Large intestine (tissue), 3 donors: ENCODE measurements at regions not wholly inside any gene's neighbourhood (a gene's known extent, or its start where the extent isn't known, plus 50 kb on each side); places are given as distances from the start of the nearest gene placed in this dataset.

Experiments
- DNase-seq, 2 donors: peaks; one replicate each; pipeline versions ENCODE4 v3.0.0 to v3.0.0-alpha.2; 2013
- H3K27ac ChIP-seq: one replicate; pipeline ENCODE4 v1.5.1; 2013; ENCODE audit warnings: low read length
- H3K27me3 ChIP-seq: 2 replicates; pipeline ENCODE4 v1.6.1; 2013; ENCODE audit warnings: low read length; ENCODE audit not compliant: control insufficient read depth, insufficient read depth
- H3K36me3 ChIP-seq: 2 replicates; pipeline ENCODE4 v1.6.1; 2013; ENCODE audit warnings: low read length; ENCODE audit not compliant: control insufficient read depth, insufficient read depth
- H3K4me1 ChIP-seq: one replicate; pipeline ENCODE4 v1.6.1; 2013; ENCODE audit warnings: low read length; ENCODE audit not compliant: control insufficient read depth, insufficient read depth
- H3K4me3 ChIP-seq: one replicate; pipeline ENCODE4 v1.5.1; 2013; ENCODE audit warnings: low read length
- H3K9me3 ChIP-seq: one replicate; pipeline ENCODE4 v1.6.1; 2013; ENCODE audit warnings: mild to moderate bottlenecking, low read depth, low read length, moderate library complexity; ENCODE audit not compliant: control insufficient read depth
- WGBS: methylation state at CpG from one replicate; pipeline ENCODE4 v1.1.5; 2013; ENCODE audit warnings: low lambda C conversion rate; ENCODE audit not compliant: insufficient coverage; 5-methylcytosine and 5-hydroxymethylcytosine counted together

DNA sequence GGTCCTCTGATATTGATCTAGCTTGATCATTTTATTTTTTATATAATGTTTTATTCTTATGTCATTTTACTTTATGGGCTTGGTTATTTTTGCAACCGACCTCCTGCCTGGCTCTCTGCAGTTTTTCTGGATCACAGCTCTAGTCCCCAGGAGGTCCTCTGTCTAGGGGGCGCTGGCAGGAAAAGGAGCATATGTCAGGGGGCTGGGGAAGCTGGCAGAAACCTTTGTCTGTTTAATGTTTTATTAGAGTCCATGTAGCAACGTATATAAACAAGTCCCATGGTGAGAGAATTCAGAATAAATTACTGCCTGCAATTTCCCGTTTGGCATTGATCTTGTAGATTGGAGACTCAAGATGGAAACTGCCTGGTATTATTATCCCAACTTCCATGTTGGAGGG, 133.5 kb upstream of the ZBED5 start:
- no peak for DNase-seq
- H3K9me3 ChIP-seq = no peaks in the 10 kb centered on the region
- 100% methylated on average over 1 of the region's 4 CpGs for WGBS

GRCh38 chr11:10990637-10991193, 132.9 kb upstream of the ZBED5 start:
- peaks cover 6% of the 10 kb centered on the region for H3K4me1 ChIP-seq
- no peaks in the 10 kb centered on the region for H3K36me3 ChIP-seq
- no peaks in the 10 kb centered on the region for H3K9me3 ChIP-seq
- H3K27me3 ChIP-seq = no peaks in the 10 kb centered on the region
- H3K27ac ChIP-seq = peak overlapping the region; percentile 47
- H3K4me3 ChIP-seq = no peak overlapping the region
- DNase-seq = peak; percentile 37 to 54
- no CpG with 5 or more reads among the region's 3 CpGs for WGBS

More for the DNA sequence above, 133.5 kb upstream of the ZBED5 start:
- Histone ChIP-seq H3K27ac (peak overlapping the region; percentile 47), H3K4me3 (no peak overlapping the region), H3K27me3 (no peaks in the 10 kb centered on the region), H3K4me1 (peaks cover 6% of the 10 kb centered on the region), H3K36me3 (no peaks in the 10 kb centered on the region)

DNA sequence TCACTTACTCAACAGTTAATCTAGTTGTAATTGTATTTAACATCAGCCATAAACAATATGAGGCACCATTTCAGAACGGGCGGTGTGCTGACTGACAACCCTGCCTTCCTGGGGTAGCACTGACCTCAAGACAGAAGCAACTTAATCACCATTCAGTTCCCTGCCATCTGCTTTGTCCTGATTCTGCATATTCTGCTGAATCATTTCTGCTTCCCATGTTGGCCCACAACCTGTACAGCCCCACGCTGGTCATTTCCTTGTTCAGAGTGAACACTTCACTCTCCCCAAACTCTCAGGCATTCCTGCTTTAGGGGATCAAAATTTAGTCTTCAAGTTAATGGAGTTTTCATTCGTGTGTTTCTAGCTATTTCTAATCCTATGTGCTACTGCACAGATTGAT, 132.3 kb upstream of the ZBED5 start:
- H3K27ac ChIP-seq = peak overlapping the region; percentile 2
- H3K9me3 ChIP-seq = no peaks in the 10 kb centered on the region
- H3K4me3 ChIP-seq = no peak overlapping the region
- peaks cover 6% of the 10 kb centered on the region for H3K4me1 ChIP-seq
- no CpG with 5 or more reads among the region's 4 CpGs for WGBS
- no peaks in the 10 kb centered on the region for H3K36me3 ChIP-seq
- H3K27me3 ChIP-seq = no peaks in the 10 kb centered on the region
- DNase-seq = peak in 1 of 2 donors; percentile 5

DNA sequence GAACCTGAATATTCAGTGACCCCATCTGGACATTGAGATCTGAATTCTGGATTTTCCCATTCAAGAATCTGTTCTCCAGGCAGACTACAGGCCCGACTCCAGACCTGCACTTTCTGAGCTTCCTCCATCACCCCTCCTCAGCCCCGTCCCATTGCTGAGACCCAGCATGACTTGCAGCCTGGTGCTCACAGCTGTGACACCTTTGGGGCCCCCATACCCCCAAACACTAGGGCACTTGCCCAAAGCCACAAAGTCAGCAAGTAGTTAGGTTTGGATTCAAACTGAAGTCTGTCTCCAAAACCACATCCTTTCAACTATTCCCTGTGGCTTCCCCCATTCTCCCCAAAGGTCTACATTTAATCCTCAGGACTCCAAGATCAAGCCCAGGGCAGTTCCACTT, 128.2 kb upstream of the ZBED5 start:
- no CpG with 5 or more reads among the region's 2 CpGs for WGBS
- Histone ChIP-seq H3K27me3 (no peaks in the 10 kb centered on the region), H3K9me3 (no peaks in the 10 kb centered on the region), H3K4me3 (no peak overlapping the region), H3K36me3 (no peaks in the 10 kb centered on the region), H3K4me1 (peaks cover 1% of the 10 kb centered on the region), H3K27ac (no peak overlapping the region)
- no peak for DNase-seq

- Histone ChIP-seq H3K9me3 (peaks cover 4% of the 10 kb centered on the region), H3K4me3 (no peak overlapping the region), H3K27ac (no peak overlapping the region), H3K27me3 (no peaks in the 10 kb centered on the region), H3K4me1 (no peaks in the 10 kb centered on the region), H3K36me3 (no peaks in the 10 kb centered on the region)
- no peak for DNase-seq
- no CpG with 5 or more reads among the region's 5 CpGs for WGBS
These were observed 126.9 kb upstream of the ZBED5 start for GRCh38 chr11:10984742-10985141.

DNA sequence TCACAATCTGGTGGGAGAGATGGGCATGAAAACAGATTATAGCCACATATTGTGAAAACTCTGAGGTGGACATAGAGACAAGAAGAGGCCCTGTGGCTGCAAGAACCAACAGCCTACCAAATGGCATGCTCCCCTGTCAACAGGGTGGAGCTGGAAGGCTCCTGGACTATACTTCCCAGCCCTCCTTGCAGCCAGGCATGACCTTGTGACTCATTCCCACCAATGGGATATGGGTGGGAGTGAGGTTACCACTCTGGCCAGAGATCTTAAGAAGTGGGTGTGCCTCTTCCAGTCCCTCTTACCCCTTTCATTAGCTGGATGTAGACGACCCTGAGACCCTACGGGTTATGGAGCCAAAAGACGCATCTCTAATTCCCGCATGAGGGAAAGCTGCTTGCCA, 126.4 kb upstream of the ZBED5 start:
- DNase-seq = no peak
- H3K4me1 ChIP-seq = no peaks in the 10 kb centered on the region
- H3K4me3 ChIP-seq = no peak overlapping the region
- peaks cover 4% of the 10 kb centered on the region for H3K9me3 ChIP-seq
- H3K27me3 ChIP-seq = no peaks in the 10 kb centered on the region
- H3K36me3 ChIP-seq = no peaks in the 10 kb centered on the region
- H3K27ac ChIP-seq = no peak overlapping the region
- no CpG with 5 or more reads among the region's 4 CpGs for WGBS

DNA sequence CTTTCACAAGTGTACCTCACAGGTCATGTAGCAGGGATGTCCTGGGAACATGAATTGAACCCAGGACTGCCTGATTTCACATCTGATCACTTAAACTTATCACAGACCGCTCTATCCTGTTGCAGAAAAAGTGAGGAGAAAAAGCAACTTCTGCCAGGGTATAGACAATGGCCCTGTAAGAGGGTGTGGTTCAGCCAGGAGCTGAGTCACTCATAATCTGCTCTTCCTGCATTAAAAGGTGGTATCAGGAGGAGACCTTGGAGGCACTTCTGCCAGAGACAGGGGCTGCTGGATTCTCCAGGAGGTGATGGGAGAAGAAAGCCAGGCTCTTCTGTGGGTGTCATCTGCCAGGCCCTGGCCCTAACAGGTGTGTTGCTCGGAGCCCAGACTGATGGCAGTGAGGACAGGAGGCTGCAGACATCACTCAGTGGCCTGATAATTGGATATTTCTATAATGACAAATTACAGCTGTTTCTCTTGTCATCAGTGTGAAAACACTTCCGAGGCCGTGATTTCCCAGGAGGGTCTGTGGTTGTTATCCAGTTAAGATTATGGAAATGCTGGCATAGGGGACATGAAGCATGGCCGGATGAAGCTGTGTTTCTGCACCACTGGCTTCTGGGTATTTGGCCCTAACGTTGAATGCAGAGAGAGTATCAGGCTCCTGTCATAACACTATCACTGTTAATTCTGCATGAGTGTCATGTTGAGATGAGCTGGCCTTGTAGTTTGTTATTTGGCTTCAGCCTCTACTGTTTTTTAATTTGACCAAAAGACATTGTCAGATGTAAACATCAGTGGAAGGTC, 125.1 kb upstream of the ZBED5 start:
- no peak for DNase-seq
- Histone ChIP-seq H3K36me3 (no peaks in the 10 kb centered on the region), H3K4me3 (no peak overlapping the region), H3K27ac (no peak overlapping the region), H3K9me3 (peaks cover 4% of the 10 kb centered on the region), H3K27me3 (no peaks in the 10 kb centered on the region), H3K4me1 (no peaks in the 10 kb centered on the region)
- no CpG with 5 or more reads among the region's 6 CpGs for WGBS

- peaks cover 9% of the 10 kb centered on the region for H3K4me1 ChIP-seq
- WGBS = 92% methylated on average over 2 of the region's 3 CpGs
These were observed 121.7 kb upstream of the ZBED5 start for GRCh38 chr11:10979529-10979928.

GRCh38 chr11:10978198-10978597, 120.3 kb upstream of the ZBED5 start:
- 100% methylated on average over 1 of the region's 1 CpG for WGBS
- peaks cover 4% of the 10 kb centered on the region for H3K9me3 ChIP-seq
- H3K4me1 ChIP-seq = peaks cover 9% of the 10 kb centered on the region
- no peak overlapping the region for H3K4me3 ChIP-seq
- no peak overlapping the region for H3K27ac ChIP-seq
- DNase-seq = no peak
- H3K36me3 ChIP-seq = no peaks in the 10 kb centered on the region
- H3K27me3 ChIP-seq = no peaks in the 10 kb centered on the region

More at GRCh38 chr11:10979529-10979928, 121.7 kb upstream of the ZBED5 start:
- Histone ChIP-seq H3K4me3 (no peak overlapping the region), H3K36me3 (no peaks in the 10 kb centered on the region), H3K9me3 (peaks cover 4% of the 10 kb centered on the region), H3K27ac (no peak overlapping the region), H3K27me3 (no peaks in the 10 kb centered on the region)
- no peak for DNase-seq

DNA sequence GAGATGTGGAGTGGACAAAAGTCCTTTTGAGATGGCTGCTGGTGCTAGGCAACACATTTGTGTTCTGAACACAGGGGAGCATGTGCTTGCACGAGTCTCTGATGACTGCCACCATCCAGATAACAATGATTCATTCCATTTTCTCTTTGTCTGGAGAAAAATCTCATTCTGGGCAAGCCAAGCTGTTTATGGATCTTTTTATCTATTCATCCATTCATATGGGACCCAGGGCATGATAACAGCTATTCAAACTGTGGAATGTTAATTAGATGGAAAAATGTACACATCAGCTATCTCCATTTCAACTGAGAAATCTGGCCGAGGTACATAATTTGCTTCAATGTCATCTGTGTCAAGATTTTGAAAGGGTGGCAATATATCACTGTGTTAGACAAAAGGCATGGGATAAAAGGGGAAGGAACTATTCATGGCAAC, 117.5 kb upstream of the ZBED5 start:
- DNase-seq = peak; percentile 57 to 65
- 20% methylated on average over 2 of the region's 2 CpGs for whole genome bisulfite sequencing
- no peak overlapping the region for H3K27ac ChIP-seq

More for the DNA sequence above, 117.5 kb upstream of the ZBED5 start:
- no peaks in the 10 kb centered on the region for H3K27me3 ChIP-seq
- H3K4me3 ChIP-seq = no peak overlapping the region
- no peaks in the 10 kb centered on the region for H3K36me3 ChIP-seq
- peaks cover 9% of the 10 kb centered on the region for H3K4me1 ChIP-seq
- H3K9me3 ChIP-seq = peaks cover 2% of the 10 kb centered on the region
